MCF 10A (cell line): ENCODE measurements at regions not wholly inside any gene's neighbourhood (a gene's known extent, or its start where the extent isn't known, plus 50 kb on each side); places are given as distances from the start of the nearest gene placed in this dataset.

Source experiments
- BruUV-seq: library from RNA; stranded (reverse); fragments of 400-500 nt; replicated peaks from 2 replicates; lab custom pipeline; 2021; lab: Mats Ljungman, UMichigan
- CTCF ChIA-PET: fragments of 300-600 bp; sonication (Branson Sonifier 250); formaldehyde crosslinking; extraction: SDS; loops from one replicate; lab custom pipeline; 2021; ENCODE audit warnings: antibody characterized with exemption, inconsistent platforms; lab: Yijun Ruan, JAX
- POLR2A ChIA-PET: fragments of 300-600, 350-650 bp; sonication (Branson Sonifier 250); formaldehyde crosslinking; extraction: SDS; loops from one replicate; lab custom pipeline; 2020; ENCODE audit warnings: antibody characterized with exemption, inconsistent platforms; lab: Yijun Ruan, JAX
- DNase-seq: peaks from one replicate; pipeline ENCODE4 v3.0.0-alpha.2; 2018; ENCODE audit not compliant: unreplicated experiment
- H3K27ac Mint-ChIP-seq: one replicate; pipeline ENCODE4 v1.8.0; 2022; ENCODE audit warnings: mild to moderate bottlenecking, low read depth, mixed read lengths; ENCODE audit not compliant: unreplicated experiment
- H3K27me3 Mint-ChIP-seq: one replicate; pipeline ENCODE4 v1.8.0; 2022; ENCODE audit warnings: mixed read lengths; ENCODE audit not compliant: insufficient read depth, unreplicated experiment
- H3K36me3 Mint-ChIP-seq: one replicate; pipeline ENCODE4 v1.8.0; 2022; ENCODE audit warnings: mild to moderate bottlenecking, moderate library complexity, mixed read lengths; ENCODE audit not compliant: insufficient read depth, unreplicated experiment
- H3K4me1 Mint-ChIP-seq: one replicate; pipeline ENCODE4 v1.8.0; 2022; ENCODE audit warnings: mixed read lengths; ENCODE audit not compliant: insufficient read depth, unreplicated experiment
- H3K4me3 Mint-ChIP-seq: one replicate; pipeline ENCODE4 v1.8.0; 2022; ENCODE audit warnings: mild to moderate bottlenecking, moderate library complexity, mixed read lengths; ENCODE audit not compliant: unreplicated experiment
- H3K9me3 Mint-ChIP-seq: one replicate; pipeline ENCODE4 v1.8.0; 2022; ENCODE audit warnings: mixed read lengths; ENCODE audit not compliant: unreplicated experiment
- intact Hi-C: fragments of 100-400 bp; cut with micrococcal nuclease; formaldehyde crosslinking; loops from 2 replicates; pipeline ENCODE4 v1.14.1; 2022
- TF ChIP-seq, protein P1 (sequence below): fragments of 200-600 bp; IDR thresholded peaks from one replicate; pipeline ENCODE4 v1.8.0; 2022; ENCODE audit warnings: antibody characterized with exemption, mild to moderate bottlenecking; ENCODE audit not compliant: unreplicated experiment

DNA sequence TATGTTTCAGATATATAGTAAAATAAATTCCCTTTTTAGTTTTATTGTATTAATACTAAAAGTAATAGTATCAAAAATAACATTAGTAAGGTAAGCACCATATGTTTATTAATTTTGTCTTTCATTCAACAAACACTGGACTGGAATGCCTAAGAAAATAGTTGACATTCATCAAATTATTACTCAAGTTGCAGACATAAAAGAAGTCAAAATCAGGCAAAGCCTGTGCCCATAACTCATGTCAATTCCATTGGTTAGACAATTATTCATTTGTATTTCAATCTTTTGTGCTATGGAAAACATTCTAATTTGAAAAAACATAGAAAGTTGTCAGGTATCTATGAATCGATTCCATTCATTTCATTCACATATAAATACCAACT, 158.9 kb downstream of the CEMIP2 start:
- DNase-seq = no peak
- H3K27me3 Mint-ChIP-seq = no peaks in the 10 kb centered on the region
- TF ChIP-seq, protein P1, sequence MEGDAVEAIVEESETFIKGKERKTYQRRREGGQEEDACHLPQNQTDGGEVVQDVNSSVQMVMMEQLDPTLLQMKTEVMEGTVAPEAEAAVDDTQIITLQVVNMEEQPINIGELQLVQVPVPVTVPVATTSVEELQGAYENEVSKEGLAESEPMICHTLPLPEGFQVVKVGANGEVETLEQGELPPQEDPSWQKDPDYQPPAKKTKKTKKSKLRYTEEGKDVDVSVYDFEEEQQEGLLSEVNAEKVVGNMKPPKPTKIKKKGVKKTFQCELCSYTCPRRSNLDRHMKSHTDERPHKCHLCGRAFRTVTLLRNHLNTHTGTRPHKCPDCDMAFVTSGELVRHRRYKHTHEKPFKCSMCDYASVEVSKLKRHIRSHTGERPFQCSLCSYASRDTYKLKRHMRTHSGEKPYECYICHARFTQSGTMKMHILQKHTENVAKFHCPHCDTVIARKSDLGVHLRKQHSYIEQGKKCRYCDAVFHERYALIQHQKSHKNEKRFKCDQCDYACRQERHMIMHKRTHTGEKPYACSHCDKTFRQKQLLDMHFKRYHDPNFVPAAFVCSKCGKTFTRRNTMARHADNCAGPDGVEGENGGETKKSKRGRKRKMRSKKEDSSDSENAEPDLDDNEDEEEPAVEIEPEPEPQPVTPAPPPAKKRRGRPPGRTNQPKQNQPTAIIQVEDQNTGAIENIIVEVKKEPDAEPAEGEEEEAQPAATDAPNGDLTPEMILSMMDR = no peak
- CTCF ChIA-PET = interaction anchor here (0.7 kb wide), 1 partner anchor 110 kb away, joined by 3 read pairs; no protein-coding TSS in a partner anchor
- POLR2A ChIA-PET = no interaction called here
- intact Hi-C loops = no loop called here
- H3K4me1 Mint-ChIP-seq = no peaks in the 10 kb centered on the region
- no TSS peak for BruUV-seq
- no peak overlapping the region for H3K4me3 Mint-ChIP-seq
- H3K9me3 Mint-ChIP-seq = no peaks in the 10 kb centered on the region
- H3K27ac Mint-ChIP-seq = no peak overlapping the region
- H3K36me3 Mint-ChIP-seq = no peaks in the 10 kb centered on the region

DNA sequence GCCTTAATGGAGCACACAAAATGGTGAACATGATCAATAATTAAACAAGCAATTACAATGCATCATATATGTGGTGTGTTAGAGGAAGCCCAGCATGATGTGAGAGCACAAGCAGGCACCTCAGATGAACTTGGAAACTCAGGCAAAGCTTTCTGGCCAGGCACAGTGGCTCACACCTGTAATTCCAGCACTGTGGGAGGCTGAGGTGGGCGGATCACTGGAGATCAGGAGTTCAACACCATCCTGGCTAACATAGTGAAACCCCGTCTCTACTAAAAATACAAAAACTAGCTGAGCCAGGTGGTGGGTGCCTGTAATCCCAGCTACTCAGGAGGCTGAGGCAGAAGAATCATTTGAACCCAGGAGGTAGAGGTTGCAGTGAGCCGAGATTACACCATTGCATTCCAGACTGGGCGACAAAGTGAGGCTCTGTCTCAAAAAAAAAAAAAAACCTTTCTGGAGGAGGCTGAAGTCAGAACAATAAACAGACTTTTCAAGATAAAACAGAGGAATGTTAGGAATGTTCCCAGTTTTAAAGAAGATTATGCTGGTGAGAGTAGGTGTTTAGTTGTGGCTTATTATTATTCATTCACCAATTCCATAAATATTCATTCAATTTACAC, 159.4 kb downstream of the CEMIP2 start:
- intact Hi-C loops = no loop called here
- no peaks in the 10 kb centered on the region for H3K36me3 Mint-ChIP-seq
- no peak overlapping the region for H3K27ac Mint-ChIP-seq
- H3K4me1 Mint-ChIP-seq = no peaks in the 10 kb centered on the region
- TF ChIP-seq, protein P1 = no peak
- CTCF ChIA-PET = no interaction called here
- POLR2A ChIA-PET = no interaction called here
- H3K4me3 Mint-ChIP-seq = no peak overlapping the region
- H3K9me3 Mint-ChIP-seq = no peaks in the 10 kb centered on the region
- no TSS peak for BruUV-seq
- H3K27me3 Mint-ChIP-seq = no peaks in the 10 kb centered on the region
- DNase-seq = no peak

GRCh38 chr9:71608021-71608420, 160.3 kb downstream of the CEMIP2 start:
- no TSS peak for BruUV-seq
- ChIA-PET POLR2A (interaction anchor here (0.7 kb wide), 1 partner anchor 75 kb away, joined by 4 read pairs; no protein-coding TSS in a partner anchor), CTCF (interaction anchor here (0.6 to 0.7 kb wide), 2 partner anchors 76 to 211 kb away, joined by 3 to 4 read pairs; no protein-coding TSS in a partner anchor)
- H3K27me3 Mint-ChIP-seq = no peaks in the 10 kb centered on the region
- intact Hi-C loops = no loop called here
- no peak for DNase-seq
- H3K4me1 Mint-ChIP-seq = no peaks in the 10 kb centered on the region
- no peaks in the 10 kb centered on the region for H3K9me3 Mint-ChIP-seq
- no peak overlapping the region for H3K4me3 Mint-ChIP-seq
- no peaks in the 10 kb centered on the region for H3K36me3 Mint-ChIP-seq
- TF ChIP-seq, protein P1 = no peak
- H3K27ac Mint-ChIP-seq = no peak overlapping the region

DNA sequence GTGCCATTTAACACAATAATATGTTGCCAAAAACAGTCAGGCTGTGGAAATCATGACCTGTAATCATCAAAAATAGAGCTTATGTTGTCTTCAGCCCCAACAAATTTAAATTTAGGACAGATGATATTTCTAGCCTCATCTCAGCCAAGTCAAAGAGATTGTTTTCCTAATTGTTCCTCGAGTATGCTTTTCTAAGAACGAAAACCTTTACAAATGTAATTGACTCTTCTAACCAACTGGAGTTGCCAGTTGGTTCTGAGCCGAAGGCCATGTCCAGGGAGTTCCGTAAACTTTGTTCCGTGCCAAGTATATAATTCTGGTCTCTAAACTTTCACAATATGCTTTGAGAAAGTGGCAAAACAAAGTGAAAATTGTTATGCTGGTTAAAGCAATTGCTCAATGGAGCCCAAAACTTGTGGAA, 160.8 kb downstream of the CEMIP2 start:
- Mint-ChIP-seq H3K36me3 (no peaks in the 10 kb centered on the region), H3K9me3 (no peaks in the 10 kb centered on the region), H3K27ac (no peak overlapping the region), H3K4me1 (no peaks in the 10 kb centered on the region), H3K4me3 (no peak overlapping the region), H3K27me3 (no peaks in the 10 kb centered on the region)
- DNase-seq = no peak
- no TSS peak for BruUV-seq
- intact Hi-C loops = no loop called here
- POLR2A ChIA-PET = no interaction called here
- TF ChIP-seq, protein P1 = no peak
- CTCF ChIA-PET = interaction anchor here (0.7 kb wide), 1 partner anchor 77 kb away, joined by 3 read pairs; no protein-coding TSS in a partner anchor
